BJ (cell line): ENCODE measurements at regions not wholly inside any gene's neighbourhood (a gene's known extent, or its start where the extent isn't known, plus 50 kb on each side); places are given as distances from the start of the nearest gene placed in this dataset.

Experiments used
- CTCF ChIA-PET: fragments of 350-600 bp; formaldehyde crosslinking; extraction: SDS; loops from one replicate; lab custom pipeline; 2021; ENCODE audit warnings: antibody characterized with exemption, inconsistent platforms; lab: Yijun Ruan, JAX
- POLR2A ChIA-PET: fragments of 300-600 bp; sonication (Branson Sonifier 250); formaldehyde crosslinking; extraction: SDS; loops from one replicate; lab custom pipeline; 2021; ENCODE audit warnings: antibody characterized with exemption; lab: Charles Lee
- DNase-seq: peaks from one replicate; pipeline ENCODE4 v3.0.0-alpha.2; 2011; ENCODE audit warnings: low read depth
- H3K27me3 ChIP-seq: 2 replicates; pipeline ENCODE4 v1.6.0; 2011; ENCODE audit warnings: low read length; ENCODE audit not compliant: control insufficient read depth, insufficient read depth
- H3K36me3 ChIP-seq: 2 replicates; pipeline ENCODE4 v1.5.1; 2011; ENCODE audit warnings: low read length; ENCODE audit not compliant: control insufficient read depth, insufficient read depth
- H3K4me3 ChIP-seq: 2 replicates; pipeline ENCODE4 v1.5.1; 2011; ENCODE audit warnings: low read depth, mild to moderate bottlenecking, control low read depth, low read length
- CTCF ChIP-seq: IDR thresholded peaks from 2 replicates; pipeline ENCODE4 v1.5.1; 2011; ENCODE audit warnings: low read depth, mild to moderate bottlenecking, control low read depth, inconsistent platforms, low read length, moderate library complexity; ENCODE audit not compliant: insufficient read depth

- POLR2A ChIA-PET, result no interaction called here
- no peak for TF ChIP-seq CTCF
Observed at GRCh38 chr1:193432979-193433587, 246.7 kb upstream of the B3GALT2 start.

GRCh38 chr1:193431265-193431977, 245.0 kb upstream of the B3GALT2 start:
- no peaks in the 10 kb centered on the region for H3K27me3 ChIP-seq
- H3K4me3 ChIP-seq, result no peak overlapping the region
- ChIA-PET CTCF (no interaction called here), POLR2A (no interaction called here)
- no peak for TF ChIP-seq CTCF
- no peak for DNase-seq
- no peaks in the 10 kb centered on the region for H3K36me3 ChIP-seq

More at GRCh38 chr1:193432979-193433587, 246.7 kb upstream of the B3GALT2 start:
- no peaks in the 10 kb centered on the region for H3K36me3 ChIP-seq
- CTCF ChIA-PET, result interaction anchor here (1.6 kb wide), 1 partner anchor 13 kb away, joined by 3 read pairs; no protein-coding TSS in a partner anchor
- DNase-seq, result no peak
- H3K27me3 ChIP-seq, result no peaks in the 10 kb centered on the region
- no peak overlapping the region for H3K4me3 ChIP-seq

DNA sequence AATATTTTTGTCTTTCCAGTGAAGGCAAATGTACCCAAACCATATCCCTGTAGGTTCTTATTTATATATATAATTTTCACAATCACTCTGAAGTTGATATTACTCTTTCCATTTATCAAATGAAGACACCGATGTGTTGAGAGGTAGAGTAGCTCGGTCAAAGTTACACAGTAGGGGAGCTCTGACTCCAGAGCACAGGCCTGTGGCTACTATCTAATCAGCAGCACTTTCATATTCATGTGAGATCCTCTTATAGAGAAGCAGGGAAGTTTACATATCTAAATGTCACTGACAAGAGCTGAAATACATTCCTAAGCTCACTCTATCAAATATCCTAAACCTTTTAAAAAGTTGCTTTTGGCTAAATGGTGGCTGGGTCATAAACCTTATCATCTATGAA, 241.1 kb upstream of the B3GALT2 start:
- Histone ChIP-seq H3K27me3 (no peaks in the 10 kb centered on the region), H3K4me3 (no peak overlapping the region), H3K36me3 (no peaks in the 10 kb centered on the region)
- ChIA-PET POLR2A (no interaction called here), CTCF (no interaction called here)
- DNase-seq, result no peak
- TF ChIP-seq CTCF, result no peak

DNA sequence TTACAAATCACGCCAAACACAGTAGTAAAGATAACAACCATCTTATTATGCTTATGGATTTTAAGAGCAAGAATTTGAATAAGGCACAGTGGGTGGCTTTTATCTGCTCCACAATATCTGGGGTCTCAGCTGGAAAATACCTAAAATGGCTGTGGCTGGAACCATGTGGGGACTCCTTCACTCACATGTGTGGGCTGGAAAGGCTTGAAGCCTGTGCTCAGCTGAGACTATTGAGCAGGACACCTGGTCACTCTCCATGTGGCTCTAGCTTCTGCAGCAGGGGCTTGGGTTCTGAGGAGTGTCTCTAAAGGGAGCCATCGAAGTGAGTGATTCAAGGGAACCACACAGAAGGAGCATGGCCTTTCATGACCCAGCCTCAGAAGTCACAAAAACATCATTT, 239.6 kb upstream of the B3GALT2 start:
- H3K4me3 ChIP-seq, result no peak overlapping the region
- ChIA-PET POLR2A (no interaction called here), CTCF (no interaction called here)
- H3K36me3 ChIP-seq, result no peaks in the 10 kb centered on the region
- no peak for TF ChIP-seq CTCF
- no peak for DNase-seq
- no peaks in the 10 kb centered on the region for H3K27me3 ChIP-seq

- no peaks in the 10 kb centered on the region for H3K36me3 ChIP-seq
- H3K4me3 ChIP-seq, result no peak overlapping the region
- ChIA-PET CTCF (no interaction called here), POLR2A (no interaction called here)
- H3K27me3 ChIP-seq, result no peaks in the 10 kb centered on the region
- TF ChIP-seq CTCF, result no peak
- DNase-seq, result no peak
Observed at GRCh38 chr1:193421487-193421886, 235.1 kb upstream of the B3GALT2 start.
